H1 (cell line): ENCODE measurements at regions not wholly inside any gene's neighbourhood (a gene's known extent, or its start where the extent isn't known, plus 50 kb on each side); places are given as distances from the start of the nearest gene placed in this dataset.

ENCODE experiments used
- CEBPB ChIP-seq: IDR thresholded peaks from 2 replicates; pipeline ENCODE4 v1.6.1; 2012; ENCODE audit warnings: low read depth, low read length
- CREB1 ChIP-seq: IDR thresholded peaks from 2 replicates; pipeline ENCODE4 v1.6.1; 2012; ENCODE audit warnings: inconsistent platforms
- KDM4A ChIP-seq: IDR thresholded peaks from one replicate; pipeline ENCODE4 v1.7.1; 2012; ENCODE audit warnings: low read depth, mild to moderate bottlenecking, moderate library complexity, low read length, inconsistent platforms; ENCODE audit not compliant: severe bottlenecking
- POLR2A ChIP-seq, 2 experiments: IDR thresholded peaks; 1 replicate in 1 of 2; 2 replicates in 1 of 2; pipeline ENCODE4 v1.6.1; 2011; ENCODE audit warnings: low read depth in 2 of 2, low read length in 2 of 2, mild to moderate bottlenecking in 2 of 2; ENCODE audit errors: control extremely low read depth in 1 of 2
- SIRT6 ChIP-seq: IDR thresholded peaks from one replicate; pipeline ENCODE4 v1.7.1; 2012; ENCODE audit warnings: low read length, inconsistent platforms
- SRF ChIP-seq: IDR thresholded peaks from 2 replicates; pipeline ENCODE4 v1.6.1; 2011; ENCODE audit warnings: mild to moderate bottlenecking, low read depth, low read length, moderate library complexity
- TBP ChIP-seq: IDR thresholded peaks from 2 replicates; pipeline ENCODE4 v1.6.1; 2011; ENCODE audit warnings: low read depth, low read length, improper control_type of control experiment

DNA sequence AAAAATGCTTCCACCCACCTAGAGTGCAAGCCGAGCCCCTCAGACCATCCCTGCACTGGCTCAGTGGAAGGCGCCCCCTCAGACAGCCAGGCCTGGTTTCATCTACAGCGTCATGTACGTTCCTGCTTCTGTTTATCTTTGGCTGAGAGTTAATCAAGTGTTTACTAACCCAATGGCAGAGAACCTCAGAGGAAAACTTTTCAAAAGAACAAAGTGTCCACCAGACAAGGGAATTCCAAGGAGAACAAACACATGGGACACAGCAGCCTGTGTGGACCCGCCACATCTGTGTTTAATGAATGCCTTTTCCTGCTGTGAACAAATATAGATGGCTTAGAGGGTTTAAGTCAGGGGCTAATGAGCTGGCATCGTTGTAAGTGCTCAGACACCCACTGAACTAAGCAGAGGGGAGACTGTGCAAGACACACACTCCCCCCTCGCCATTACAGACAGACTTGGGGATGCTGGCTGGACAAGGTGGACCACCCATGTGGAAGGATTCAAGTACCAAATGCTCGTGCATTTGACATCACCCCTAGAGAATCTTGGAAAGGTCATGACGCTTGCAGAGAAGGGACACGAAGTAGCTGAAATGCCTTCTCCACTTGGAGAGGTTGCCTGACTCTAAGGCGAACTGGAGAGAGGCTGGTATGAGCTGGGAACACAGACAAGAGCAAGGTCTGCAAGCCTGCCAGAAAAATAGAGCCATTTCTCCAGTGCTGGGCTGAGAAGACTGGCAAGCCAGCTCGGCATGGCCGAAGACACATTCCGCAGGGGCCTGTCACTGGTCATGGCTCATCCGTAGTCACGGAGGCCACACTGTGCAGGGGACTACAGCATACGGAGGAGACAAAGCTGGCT is 53.5 kb upstream of the NXT1 start (continued):
- TF ChIP-seq KDM4A = no peak
- no peak for TF ChIP-seq POLR2A (IDR thresholded peaks at IDR 0.05; ENCODE audit: control extremely low read depth in 1 of 2, low read depth in 2 of 2, low read length in 2 of 2)
- no peak for TF ChIP-seq SIRT6
- no peak for TF ChIP-seq CEBPB
- no peak for TF ChIP-seq CREB1
- no peak for TF ChIP-seq TBP
- no peak for TF ChIP-seq SRF
